ENCODE measurements at regions not wholly inside any gene's neighbourhood (a gene's known extent, or its start where the extent isn't known, plus 50 kb on each side); places are given as distances from the start of the nearest gene placed in this dataset.

GRCh38 chr6:105557291-105557690 is 154.4 kb upstream of the PREP start:
- CTCF ChIA-PET, result no interaction called here
- Mint-ChIP-seq H3K27me3 (ENCODE audit: low read depth) (peaks cover 18% of the 10 kb centered on the region), H3K9me3 (peaks cover 6% of the 10 kb centered on the region), H3K36me3 (ENCODE audit: low read depth) (no peaks in the 10 kb centered on the region), H3K4me1 (ENCODE audit: low read depth) (no peaks in the 10 kb centered on the region), H3K4me3 (no peak overlapping the region), H3K27ac (no peak overlapping the region)
- intact Hi-C loops (cut with micrococcal nuclease), result no loop called here
- DNase-seq, result no peak

- CTCF ChIA-PET, result interaction anchor here (1.2 kb wide), 1 partner anchor 105 kb away, joined by 3 read pairs; no protein-coding TSS in a partner anchor
- H3K27ac Mint-ChIP-seq, result no peak overlapping the region
- H3K9me3 Mint-ChIP-seq, result peaks cover 6% of the 10 kb centered on the region
- H3K27me3 Mint-ChIP-seq (ENCODE audit: low read depth), result peaks cover 14% of the 10 kb centered on the region
- no peaks in the 10 kb centered on the region for H3K36me3 Mint-ChIP-seq (ENCODE audit: low read depth)
- intact Hi-C loops (cut with micrococcal nuclease), result no loop called here
- no peak overlapping the region for H3K4me3 Mint-ChIP-seq
- H3K4me1 Mint-ChIP-seq (ENCODE audit: low read depth), result no peaks in the 10 kb centered on the region
- DNase-seq, result no peak
Observed at GRCh38 chr6:105553171-105553570, 150.3 kb upstream of the PREP start.

- Mint-ChIP-seq H3K27me3 (ENCODE audit: low read depth) (peaks cover 10% of the 10 kb centered on the region), H3K36me3 (ENCODE audit: low read depth) (no peaks in the 10 kb centered on the region), H3K9me3 (peaks cover 2% of the 10 kb centered on the region), H3K4me1 (ENCODE audit: low read depth) (no peaks in the 10 kb centered on the region), H3K27ac (no peak overlapping the region), H3K4me3 (no peak overlapping the region)
- no peak for DNase-seq
- CTCF ChIA-PET, result no interaction called here
- intact Hi-C loops (cut with micrococcal nuclease), result no loop called here
Observed at GRCh38 chr6:105550955-105551620, 148.2 kb upstream of the PREP start.

- CTCF ChIA-PET, result no interaction called here
- intact Hi-C loops (cut with micrococcal nuclease), result no loop called here
- H3K36me3 Mint-ChIP-seq (ENCODE audit: low read depth), result no peaks in the 10 kb centered on the region
- H3K27me3 Mint-ChIP-seq (ENCODE audit: low read depth), result no peaks in the 10 kb centered on the region
- H3K9me3 Mint-ChIP-seq, result no peaks in the 10 kb centered on the region
- no peak overlapping the region for H3K27ac Mint-ChIP-seq
- DNase-seq, result no peak
- H3K4me3 Mint-ChIP-seq, result no peak overlapping the region
- H3K4me1 Mint-ChIP-seq (ENCODE audit: low read depth), result no peaks in the 10 kb centered on the region
Observed at GRCh38 chr6:105546754-105547153, 143.9 kb upstream of the PREP start.

GRCh38 chr6:105545947-105546731 is 143.3 kb upstream of the PREP start:
- no peaks in the 10 kb centered on the region for H3K27me3 Mint-ChIP-seq (ENCODE audit: low read depth)
- no peak overlapping the region for H3K27ac Mint-ChIP-seq
- H3K9me3 Mint-ChIP-seq, result no peaks in the 10 kb centered on the region
- no peak overlapping the region for H3K4me3 Mint-ChIP-seq
- intact Hi-C loops (cut with micrococcal nuclease), result no loop called here
- no peaks in the 10 kb centered on the region for H3K36me3 Mint-ChIP-seq (ENCODE audit: low read depth)
- H3K4me1 Mint-ChIP-seq (ENCODE audit: low read depth), result no peaks in the 10 kb centered on the region
- DNase-seq, result no peak
- CTCF ChIA-PET, result interaction anchor here (0.6 kb wide), 1 partner anchor 55 kb away, joined by 3 read pairs; no protein-coding TSS in a partner anchor

DNA sequence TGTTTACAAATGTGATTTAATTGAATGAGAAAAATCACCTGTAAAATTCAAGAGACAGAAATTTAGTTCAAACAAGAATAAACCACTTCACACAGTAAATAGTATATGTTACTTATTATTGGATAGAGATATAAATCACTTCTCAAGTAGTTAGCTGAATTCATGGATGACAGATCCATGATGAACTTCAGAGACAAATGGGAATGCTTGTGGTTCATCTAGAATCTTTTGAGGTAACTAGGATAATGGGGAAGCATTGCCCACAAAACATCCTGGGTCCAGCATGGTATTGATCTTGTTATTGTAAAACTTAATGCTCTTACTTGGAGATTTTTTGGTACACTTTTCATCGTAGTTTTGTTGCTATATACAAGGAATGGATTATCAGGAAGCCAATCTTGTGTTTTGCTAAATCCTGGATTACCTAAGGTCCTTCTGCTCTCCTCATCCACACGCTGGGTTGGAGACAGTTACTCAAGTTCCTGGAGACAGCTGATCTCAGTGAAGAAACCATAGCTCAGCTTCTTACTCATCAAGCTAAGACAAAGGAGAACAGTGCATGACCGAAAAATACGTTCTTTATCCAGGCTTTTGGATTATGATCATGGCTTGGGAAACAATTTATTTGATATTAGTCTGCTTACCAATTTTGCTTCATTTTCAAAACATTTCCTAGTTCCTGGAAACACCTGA is 142.5 kb upstream of the PREP start:
- intact Hi-C loops (cut with micrococcal nuclease), result no loop called here
- Mint-ChIP-seq H3K9me3 (no peaks in the 10 kb centered on the region), H3K27ac (no peak overlapping the region), H3K4me3 (no peak overlapping the region), H3K4me1 (ENCODE audit: low read depth) (no peaks in the 10 kb centered on the region), H3K36me3 (ENCODE audit: low read depth) (no peaks in the 10 kb centered on the region), H3K27me3 (ENCODE audit: low read depth) (no peaks in the 10 kb centered on the region)
- CTCF ChIA-PET, result interaction anchor here (0.6 kb wide), 2 partner anchors 55 to 181 kb away, joined by 3 read pairs; no protein-coding TSS in a partner anchor
- no peak for DNase-seq

- CTCF ChIA-PET, result no interaction called here
- no peaks in the 10 kb centered on the region for H3K9me3 Mint-ChIP-seq
Observed at GRCh38 chr6:105539911-105540310, 137.0 kb upstream of the PREP start.

GRCh38 chr6:105537981-105538578 is 135.2 kb upstream of the PREP start:
- no peak for DNase-seq
- H3K27ac Mint-ChIP-seq, result no peak overlapping the region
- H3K4me1 Mint-ChIP-seq (ENCODE audit: low read depth), result no peaks in the 10 kb centered on the region
- peaks cover 2% of the 10 kb centered on the region for H3K27me3 Mint-ChIP-seq (ENCODE audit: low read depth)
- CTCF ChIA-PET, result no interaction called here
- no peaks in the 10 kb centered on the region for H3K36me3 Mint-ChIP-seq (ENCODE audit: low read depth)
- H3K9me3 Mint-ChIP-seq, result no peaks in the 10 kb centered on the region
- no peak overlapping the region for H3K4me3 Mint-ChIP-seq
- intact Hi-C loops (cut with micrococcal nuclease), result no loop called here

More at GRCh38 chr6:105539911-105540310, 137.0 kb upstream of the PREP start:
- no peaks in the 10 kb centered on the region for H3K36me3 Mint-ChIP-seq (ENCODE audit: low read depth)
- no peak overlapping the region for H3K27ac Mint-ChIP-seq
- no peaks in the 10 kb centered on the region for H3K4me1 Mint-ChIP-seq (ENCODE audit: low read depth)
- intact Hi-C loops (cut with micrococcal nuclease), result no loop called here
- no peak for DNase-seq
- H3K27me3 Mint-ChIP-seq (ENCODE audit: low read depth), result peaks cover 2% of the 10 kb centered on the region
- no peak overlapping the region for H3K4me3 Mint-ChIP-seq

GRCh38 chr6:105536961-105537360 is 134.1 kb upstream of the PREP start:
- intact Hi-C loops (cut with micrococcal nuclease), result no loop called here
- Mint-ChIP-seq H3K27ac (no peak overlapping the region), H3K9me3 (no peaks in the 10 kb centered on the region), H3K27me3 (ENCODE audit: low read depth) (peaks cover 2% of the 10 kb centered on the region), H3K4me1 (ENCODE audit: low read depth) (no peaks in the 10 kb centered on the region), H3K4me3 (no peak overlapping the region), H3K36me3 (ENCODE audit: low read depth) (no peaks in the 10 kb centered on the region)
- CTCF ChIA-PET, result no interaction called here
- DNase-seq, result no peak

GRCh38 chr6:105533301-105533700 is 130.4 kb upstream of the PREP start:
- Mint-ChIP-seq H3K36me3 (ENCODE audit: low read depth) (no peaks in the 10 kb centered on the region), H3K27ac (no peak overlapping the region), H3K9me3 (no peaks in the 10 kb centered on the region), H3K27me3 (ENCODE audit: low read depth) (peaks cover 2% of the 10 kb centered on the region), H3K4me1 (ENCODE audit: low read depth) (no peaks in the 10 kb centered on the region), H3K4me3 (no peak overlapping the region)
- DNase-seq, result no peak
- intact Hi-C loops (cut with micrococcal nuclease), result no loop called here
- CTCF ChIA-PET, result no interaction called here

- DNase-seq, result no peak
- intact Hi-C loops (cut with micrococcal nuclease), result no loop called here
- peaks cover 2% of the 10 kb centered on the region for H3K4me1 Mint-ChIP-seq (ENCODE audit: low read depth)
- CTCF ChIA-PET, result no interaction called here
- H3K36me3 Mint-ChIP-seq (ENCODE audit: low read depth), result no peaks in the 10 kb centered on the region
- H3K27ac Mint-ChIP-seq, result no peak overlapping the region
- H3K4me3 Mint-ChIP-seq, result no peak overlapping the region
- peaks cover 3% of the 10 kb centered on the region for H3K27me3 Mint-ChIP-seq (ENCODE audit: low read depth)
- H3K9me3 Mint-ChIP-seq, result no peaks in the 10 kb centered on the region
Observed at GRCh38 chr6:105526225-105526872, 123.5 kb upstream of the PREP start.

All from activated naive CD4-positive, alpha-beta T cell treated with anti-CD3 and anti-CD28 coated beads for 36 hours (primary cell).